ENCODE measurements at regions not wholly inside any gene's neighbourhood (a gene's known extent, or its start where the extent isn't known, plus 50 kb on each side); places are given as distances from the start of the nearest gene placed in this dataset.
"Not testable (repeated sequence)": the region's sequence is repeated elsewhere in the genome, so short reads cannot be mapped to it uniquely, and the experiment has no call there.

DNA sequence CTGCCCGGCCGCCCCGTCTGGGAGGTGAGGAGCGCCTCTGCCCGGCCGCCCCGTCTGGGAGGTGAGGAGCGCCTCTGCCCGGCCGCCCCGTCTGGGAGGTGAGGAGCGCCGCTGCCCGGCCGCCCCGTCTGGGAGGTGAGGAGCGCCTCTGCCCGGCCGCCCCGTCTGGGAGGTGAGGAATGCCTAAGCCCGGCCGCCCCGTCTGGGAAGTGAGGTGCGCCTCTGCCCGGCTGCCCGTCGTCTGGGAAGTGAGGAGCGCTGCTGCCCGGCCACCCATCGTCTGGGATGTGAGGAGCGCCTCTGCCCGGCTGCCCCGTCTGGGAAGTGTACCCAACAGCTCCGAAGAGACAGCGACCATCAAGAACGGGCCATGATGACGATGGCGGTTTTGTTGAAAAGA lies 136.6 kb upstream of the PROKR2 start:
- not testable (repeated sequence) for DNase-seq (ENCODE audit: low read depth in 2 of 2)

DNA sequence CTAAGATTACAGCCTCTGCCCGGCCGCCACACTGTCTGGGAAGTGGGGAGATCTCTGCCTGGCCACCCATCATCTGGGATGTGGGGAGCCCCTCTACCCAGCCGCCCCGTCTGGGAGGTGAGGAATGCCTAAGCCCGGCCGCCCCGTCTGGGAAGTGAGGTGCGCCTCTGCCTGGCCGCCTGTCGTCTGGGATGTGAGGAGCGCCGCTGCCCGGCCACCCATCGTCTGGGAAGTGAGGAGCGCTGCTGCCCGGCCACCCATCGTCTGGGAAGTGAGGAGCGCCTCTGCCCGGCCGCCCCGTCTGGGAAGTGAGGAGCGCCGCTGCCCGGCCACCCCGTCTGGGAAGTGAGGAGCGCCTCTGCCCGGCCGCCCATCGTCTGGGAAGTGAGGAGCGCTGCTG lies 135.9 kb upstream of the PROKR2 start:
- DNase-seq (ENCODE audit: low read depth in 2 of 2) = not testable (repeated sequence)

DNA sequence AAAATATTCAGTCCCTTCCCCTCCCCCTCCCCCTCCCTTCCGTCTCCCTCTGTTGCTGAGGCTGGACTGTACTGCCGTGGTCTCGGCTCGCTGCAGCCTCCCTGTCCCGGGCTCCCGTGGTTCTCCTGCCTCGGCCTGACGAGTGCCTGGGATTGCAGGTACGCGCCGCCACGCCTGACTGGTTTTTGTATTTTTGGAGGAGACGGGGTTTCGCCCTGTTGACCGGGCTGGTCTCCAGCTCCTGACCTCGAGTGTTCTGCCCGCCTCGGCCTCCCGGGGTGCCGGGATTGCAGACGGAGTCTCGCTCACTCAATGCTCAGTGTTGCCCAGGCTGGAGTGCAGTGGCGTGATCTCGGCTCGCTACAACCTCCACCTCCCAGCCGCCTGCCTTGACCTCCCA lies 135.5 kb upstream of the PROKR2 start:
- not testable (repeated sequence) for DNase-seq (ENCODE audit: low read depth in 2 of 2)

DNA sequence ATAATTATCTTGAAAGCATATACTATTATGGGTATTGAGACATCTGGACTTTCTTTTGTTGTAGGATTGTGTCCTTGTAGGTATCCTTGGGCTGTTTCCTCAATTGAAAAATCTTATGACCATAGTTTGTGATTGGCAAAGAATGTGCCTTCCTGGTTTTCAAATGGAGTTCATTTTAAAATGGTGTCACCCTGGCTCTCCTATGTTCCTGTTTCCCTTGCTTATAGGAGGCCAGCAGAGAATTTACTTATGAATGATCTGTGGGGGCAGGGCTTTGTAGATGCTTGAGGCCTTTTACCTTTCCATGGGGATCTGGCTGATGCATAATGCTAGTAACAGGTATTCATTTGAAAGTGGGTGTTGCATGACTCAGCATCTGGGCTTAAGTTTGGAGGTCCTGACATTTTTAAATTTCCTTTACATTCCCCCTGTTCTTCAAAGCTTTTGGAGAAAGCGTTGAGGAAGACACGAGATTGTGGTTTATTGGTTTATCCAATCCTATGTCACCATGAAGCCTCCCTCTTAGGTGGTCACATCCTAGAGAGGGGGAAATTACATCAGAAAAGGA lies 135.0 kb upstream of the PROKR2 start:
- DNase-seq (ENCODE audit: low read depth in 2 of 2) = no peak

DNA sequence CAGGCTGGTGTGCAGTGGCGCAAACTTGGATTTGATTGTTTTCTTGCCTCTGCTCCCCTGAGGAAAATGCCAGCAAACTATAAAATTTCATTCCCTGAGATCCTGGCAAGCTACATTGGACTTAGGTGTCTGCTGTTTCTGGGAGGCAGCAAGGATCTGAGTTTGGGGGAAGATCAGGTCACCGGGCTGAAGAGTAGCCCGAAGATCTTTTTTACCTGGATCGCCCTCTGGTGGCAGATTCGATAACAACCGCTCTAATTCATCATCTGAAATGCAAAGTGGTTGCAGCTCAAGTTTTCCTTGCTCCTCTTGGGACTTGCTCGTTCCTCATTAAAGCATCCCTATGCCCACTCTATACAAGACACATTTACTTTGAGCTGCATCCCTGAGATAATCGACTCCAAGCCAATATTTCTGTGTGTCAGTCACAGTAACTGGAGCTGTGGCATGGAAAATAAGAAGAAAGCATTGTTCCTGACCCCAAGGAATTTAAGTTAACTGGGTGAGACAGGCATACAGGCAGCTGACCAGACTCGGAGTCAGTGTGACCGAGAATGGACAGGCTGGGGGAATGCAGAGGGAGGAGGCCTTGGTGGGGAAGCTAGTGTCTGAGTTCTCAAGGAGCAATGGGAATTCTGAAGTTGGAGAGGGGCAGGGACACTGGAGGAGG lies 131.8 kb upstream of the PROKR2 start:
- DNase-seq (ENCODE audit: low read depth in 2 of 2) = peak in 1 of 2 donors; percentile 32

DNA sequence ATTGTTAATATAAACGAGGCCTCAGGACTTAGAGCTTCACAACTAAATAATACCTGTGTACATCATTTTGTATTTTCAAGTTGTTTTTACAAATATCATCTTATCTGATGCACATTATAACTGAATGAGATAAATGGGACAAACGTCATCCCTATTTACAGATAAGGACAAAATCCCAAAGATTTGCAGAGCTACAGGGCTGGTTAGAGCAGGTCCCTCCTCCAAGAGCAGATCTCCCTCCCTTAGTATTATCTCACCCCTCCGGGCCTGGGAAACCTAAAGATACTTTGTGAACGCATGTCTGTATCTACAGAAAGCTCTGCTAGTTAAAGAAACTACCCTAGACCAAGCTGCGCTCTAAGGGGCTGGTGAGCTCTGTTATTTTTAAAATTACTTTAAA lies 130.4 kb upstream of the PROKR2 start:
- DNase-seq (ENCODE audit: low read depth in 2 of 2) = no peak

DNA sequence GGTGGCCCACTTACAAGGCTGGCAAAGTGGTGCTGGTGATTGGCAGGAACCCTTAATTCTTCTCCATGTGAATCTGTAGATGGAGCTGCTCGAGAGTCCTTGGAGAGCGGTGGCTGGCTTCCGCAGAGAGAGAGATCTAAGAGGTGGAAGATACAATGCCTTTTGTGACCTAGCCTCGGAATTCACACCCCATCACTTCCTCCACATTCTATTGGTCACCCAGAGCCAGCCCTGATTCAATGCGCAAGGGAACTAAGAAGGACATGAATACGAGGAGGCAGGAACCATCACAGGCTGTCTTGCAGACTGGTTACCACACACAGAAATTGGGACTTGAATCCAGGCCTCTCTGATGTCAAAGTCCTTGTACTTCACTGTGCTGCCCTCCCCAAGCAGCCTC lies 128.9 kb upstream of the PROKR2 start:
- DNase-seq (ENCODE audit: low read depth in 2 of 2) = no peak

DNA sequence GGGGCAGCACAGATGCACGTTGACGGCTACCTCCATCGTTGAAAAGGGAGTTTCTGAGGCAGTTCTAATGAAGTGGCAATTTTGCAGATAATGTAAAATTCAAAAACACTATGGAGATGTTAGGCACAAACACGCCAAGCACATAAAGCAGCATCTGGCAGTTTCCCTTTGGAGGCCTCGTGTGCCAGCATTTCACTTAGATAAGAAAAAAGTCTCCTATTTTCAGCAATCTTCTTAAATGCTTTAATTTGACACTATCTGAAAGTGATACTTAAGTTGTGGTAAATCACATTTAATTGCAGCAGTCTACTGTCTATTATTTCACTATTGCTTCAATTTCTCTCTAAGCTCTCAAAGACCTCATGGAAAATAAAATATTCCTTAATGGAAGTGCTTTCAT lies 125.3 kb upstream of the PROKR2 start:
- DNase-seq (ENCODE audit: low read depth in 2 of 2) = no peak

DNA sequence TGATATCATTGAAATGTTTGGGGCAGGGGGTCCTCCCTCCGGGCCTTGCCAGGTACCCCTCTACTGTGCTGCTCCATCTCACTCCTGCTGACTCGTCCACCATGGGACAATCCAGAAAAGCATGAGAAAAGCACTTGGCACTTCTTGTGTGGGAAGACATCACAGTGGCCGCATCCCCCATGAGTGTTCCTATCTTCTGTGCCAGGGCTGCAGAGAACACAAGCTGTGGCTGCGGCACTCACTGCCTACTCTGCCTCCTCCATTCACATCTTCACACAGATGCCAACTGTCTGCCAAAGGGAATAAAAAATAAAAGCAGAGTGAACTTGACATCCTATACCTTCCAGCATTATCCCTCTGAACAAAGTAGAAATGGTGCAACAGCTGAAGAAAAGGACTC lies 117.4 kb upstream of the PROKR2 start:
- no peak for DNase-seq (ENCODE audit: low read depth in 2 of 2)

DNA sequence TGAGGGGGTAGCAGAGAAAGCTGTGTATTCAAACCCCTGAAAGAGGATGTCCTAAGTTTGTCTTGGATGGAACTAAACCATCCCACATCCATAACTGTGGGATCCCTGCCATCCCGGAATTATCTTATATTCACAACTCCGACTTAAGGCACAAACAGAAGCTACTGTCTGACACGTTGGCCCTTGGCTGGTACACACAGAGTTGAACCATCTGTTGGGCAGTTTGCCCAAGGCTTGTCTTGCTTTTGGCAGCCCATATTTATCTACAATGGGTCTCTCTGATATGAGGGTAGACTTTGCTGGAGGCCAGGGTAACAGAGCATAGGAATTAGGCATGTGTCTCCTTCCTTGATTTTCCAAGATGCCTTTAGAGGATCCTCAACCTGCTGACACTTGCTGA lies 116.6 kb upstream of the PROKR2 start:
- no peak for DNase-seq (ENCODE audit: low read depth in 2 of 2)

DNA sequence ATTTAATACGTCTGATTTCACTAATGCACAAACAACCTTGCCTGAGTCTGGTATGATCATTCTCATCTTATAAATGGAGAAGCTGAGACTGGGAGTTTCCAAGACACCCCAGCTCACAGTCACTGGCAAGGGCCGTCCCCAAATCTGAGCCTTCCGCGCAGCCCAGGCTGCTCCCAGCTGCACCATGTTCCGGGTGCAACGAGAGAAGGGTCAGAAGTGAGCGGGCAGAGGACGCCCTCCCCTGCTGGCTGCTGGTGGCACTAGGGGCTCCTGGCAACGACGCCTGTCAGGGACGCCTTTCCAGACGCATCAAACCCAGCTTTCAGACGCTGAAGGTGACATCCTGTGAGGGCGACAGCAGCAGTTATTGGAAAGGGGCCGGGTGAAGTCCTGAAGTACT lies 115.3 kb upstream of the PROKR2 start:
- no peak for DNase-seq (ENCODE audit: low read depth in 2 of 2)

DNA sequence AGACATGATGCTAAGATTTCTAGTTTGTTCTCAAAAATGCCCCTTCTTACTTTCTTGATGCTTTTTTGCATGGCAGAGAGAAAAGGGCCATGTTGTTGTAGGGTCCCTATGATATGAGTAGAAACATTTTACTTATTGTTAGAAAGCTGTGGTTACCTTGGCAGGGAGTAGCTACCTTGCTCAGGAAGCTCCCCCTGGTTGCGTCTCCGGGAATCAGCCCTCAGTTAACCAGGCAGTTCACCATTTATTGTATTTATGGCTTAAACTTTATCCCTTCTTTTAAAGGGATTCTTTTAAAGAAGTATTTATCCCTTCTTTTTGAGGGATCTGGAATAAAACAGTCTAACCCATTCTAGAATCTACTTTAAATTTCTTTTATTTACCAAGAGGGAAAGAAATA lies 113.9 kb upstream of the PROKR2 start:
- no peak for DNase-seq (ENCODE audit: low read depth in 2 of 2)

DNA sequence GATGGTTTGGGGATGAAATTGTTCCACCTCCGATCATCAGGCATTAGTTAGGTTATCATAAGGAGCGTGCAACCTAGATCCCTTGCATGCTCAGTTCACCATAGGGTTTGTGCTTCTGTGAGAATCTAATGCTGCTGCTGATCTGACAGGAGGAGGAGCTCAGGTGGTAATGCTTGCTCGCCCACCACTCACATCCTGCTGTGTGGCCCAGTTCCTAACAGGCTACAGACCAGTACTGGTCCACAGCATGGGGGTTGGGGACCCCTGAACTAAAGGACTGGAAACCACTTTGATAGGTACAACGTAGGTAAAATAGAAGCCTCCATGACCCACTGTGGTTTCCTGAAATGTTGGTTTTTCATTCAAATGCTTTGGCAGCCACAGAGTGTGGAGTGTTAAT lies 109.3 kb upstream of the PROKR2 start:
- no peak for DNase-seq (ENCODE audit: low read depth in 2 of 2)

DNA sequence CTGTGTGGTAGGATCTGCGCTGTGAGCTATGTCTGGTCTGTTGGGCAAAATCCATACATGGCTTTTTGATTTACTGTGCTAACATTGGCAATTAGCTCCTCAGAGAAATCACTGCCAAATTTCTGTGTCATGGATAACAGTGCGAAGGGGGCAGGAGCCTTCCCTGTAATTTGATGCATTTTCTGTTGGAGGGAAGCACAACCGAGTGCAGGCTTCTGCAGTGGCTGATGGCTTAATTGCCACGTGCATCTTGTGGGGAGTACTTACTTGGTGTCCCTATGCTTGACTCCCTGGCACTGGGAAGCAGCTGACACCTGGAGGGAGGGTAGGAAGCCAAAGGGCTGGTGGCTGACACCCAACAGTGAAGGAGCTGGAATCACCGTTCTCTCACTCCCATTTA lies 99.3 kb upstream of the PROKR2 start:
- no peak for DNase-seq (ENCODE audit: low read depth in 2 of 2)

DNA sequence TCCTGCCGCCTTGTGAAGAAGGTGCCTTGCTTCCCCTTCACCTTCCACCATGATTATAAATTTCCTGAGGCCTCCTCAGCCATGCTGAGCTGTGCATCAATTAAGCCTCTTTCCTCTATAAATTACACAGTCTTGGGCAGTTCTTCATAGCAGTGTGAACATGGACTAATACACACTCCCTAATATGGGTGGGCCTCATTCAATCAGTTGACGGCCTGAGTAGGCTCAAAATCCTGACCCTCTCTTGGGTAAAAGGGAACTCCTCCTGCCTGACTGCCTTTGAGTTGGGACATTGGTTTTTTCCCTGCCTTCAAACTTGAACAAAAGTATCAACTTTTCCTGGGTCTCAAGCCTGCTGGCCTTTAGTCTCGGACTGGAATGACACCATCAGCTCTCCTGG lies 96.6 kb upstream of the PROKR2 start:
- DNase-seq (ENCODE audit: low read depth in 2 of 2) = no peak

DNA sequence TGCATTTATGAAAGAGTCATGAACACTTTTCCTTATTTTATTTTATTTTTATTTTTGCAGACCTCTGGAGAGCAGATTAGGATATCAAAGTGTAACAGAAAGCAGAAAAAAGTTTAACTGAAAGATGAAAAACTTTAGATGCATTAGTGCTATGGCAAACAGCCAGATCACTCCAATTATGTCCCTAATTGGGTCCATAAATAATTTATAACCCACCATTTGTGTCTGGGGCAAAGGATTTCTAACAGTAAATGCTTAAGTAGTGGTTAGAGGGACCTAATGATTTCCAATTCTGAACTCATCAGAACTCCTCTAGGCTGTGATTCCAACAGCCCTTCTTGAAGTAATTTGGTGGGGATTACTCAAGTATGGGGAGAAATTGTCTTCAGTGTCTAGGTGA lies 93.7 kb upstream of the PROKR2 start:
- no peak for DNase-seq (ENCODE audit: low read depth in 2 of 2)

DNA sequence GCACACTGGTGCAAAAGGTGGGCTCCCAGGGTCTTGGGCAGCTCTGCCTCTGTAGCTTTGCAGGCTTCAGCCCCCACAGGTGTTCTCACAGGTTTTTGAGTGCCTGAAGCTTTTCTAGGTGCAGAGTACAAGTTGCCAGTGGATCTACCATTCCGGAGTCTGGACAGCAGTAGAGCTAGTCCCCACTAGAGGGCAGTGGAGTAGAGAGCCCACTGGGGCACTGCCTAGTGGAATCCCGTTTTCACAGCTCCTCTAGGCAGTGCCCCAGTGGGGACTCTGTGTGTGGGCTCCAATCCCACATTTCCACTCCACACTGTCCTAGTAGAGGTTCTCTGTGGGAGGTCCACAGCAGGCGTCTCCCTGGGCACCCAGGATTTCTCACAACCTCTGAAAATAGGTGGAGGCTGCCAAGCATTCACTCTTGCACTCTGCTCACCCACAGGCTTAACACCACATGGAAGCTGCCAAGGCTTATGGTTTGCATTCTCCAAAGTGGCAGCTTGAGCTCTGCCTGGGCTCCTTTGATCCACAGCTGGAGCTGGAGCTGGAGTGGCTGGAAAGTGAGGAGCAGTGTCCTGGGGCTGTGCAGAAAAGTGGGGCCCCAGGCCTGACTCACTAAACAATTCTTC lies 86.3 kb upstream of the PROKR2 start:
- DNase-seq (ENCODE audit: low read depth in 2 of 2) = peak; percentile 4 to 7

DNA sequence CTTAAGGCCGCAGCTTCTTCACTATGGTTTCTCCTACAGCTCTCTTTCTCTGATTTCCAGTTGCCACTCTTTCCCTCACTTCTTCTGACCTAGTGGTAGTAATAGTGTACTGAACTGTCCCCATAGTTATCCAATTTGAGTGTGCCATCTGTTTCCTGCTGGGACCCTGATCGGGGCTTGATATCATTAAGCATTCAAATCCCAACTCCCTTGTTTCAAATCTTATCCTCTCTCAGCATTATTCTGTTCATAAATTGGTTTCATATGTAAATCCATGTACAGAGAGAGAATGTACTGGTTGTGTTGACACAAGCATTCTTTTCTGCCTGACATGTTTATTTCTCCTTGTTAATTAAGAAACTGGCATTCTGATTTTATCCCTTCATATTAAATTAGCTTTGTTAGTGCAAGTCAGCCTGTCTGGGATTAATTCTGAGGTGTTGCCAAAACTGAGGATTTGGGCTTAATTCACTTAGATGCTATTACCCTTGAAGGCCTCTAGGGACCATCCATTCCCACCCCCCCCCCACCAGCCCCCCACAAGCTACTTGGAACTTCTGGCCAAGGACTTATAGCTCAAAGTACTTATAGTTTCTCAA lies 84.6 kb upstream of the PROKR2 start:
- DNase-seq (ENCODE audit: low read depth in 2 of 2) = no peak

DNA sequence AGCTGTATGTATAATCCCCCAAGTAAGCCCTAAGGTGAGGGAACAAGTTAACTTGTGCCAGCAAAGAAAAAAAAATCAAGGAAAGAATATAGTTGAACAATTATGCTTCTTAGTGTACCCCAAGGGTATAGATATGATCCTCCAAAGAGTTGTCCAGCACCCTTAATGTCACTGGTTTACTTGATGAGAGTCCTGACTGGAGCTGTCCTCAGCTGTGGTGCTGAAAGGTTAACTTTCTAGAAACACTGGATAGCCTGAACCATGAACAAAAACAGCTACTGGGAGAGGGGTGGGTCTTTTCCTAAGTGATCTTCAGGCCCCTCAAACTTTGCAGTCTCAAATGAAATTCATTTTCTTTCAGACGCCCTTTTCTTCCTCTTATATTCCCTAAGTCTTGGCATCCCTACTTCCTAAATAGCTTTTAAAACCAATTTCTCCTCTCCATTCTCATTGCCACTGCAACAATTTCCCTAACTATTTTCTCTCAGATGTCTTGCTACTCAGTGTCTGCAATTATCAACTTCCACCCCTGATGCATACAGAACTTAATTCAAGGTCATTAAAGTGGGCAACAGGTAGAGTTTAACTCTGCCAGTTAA lies 83.5 kb upstream of the PROKR2 start:
- DNase-seq (ENCODE audit: low read depth in 2 of 2) = no peak

DNA sequence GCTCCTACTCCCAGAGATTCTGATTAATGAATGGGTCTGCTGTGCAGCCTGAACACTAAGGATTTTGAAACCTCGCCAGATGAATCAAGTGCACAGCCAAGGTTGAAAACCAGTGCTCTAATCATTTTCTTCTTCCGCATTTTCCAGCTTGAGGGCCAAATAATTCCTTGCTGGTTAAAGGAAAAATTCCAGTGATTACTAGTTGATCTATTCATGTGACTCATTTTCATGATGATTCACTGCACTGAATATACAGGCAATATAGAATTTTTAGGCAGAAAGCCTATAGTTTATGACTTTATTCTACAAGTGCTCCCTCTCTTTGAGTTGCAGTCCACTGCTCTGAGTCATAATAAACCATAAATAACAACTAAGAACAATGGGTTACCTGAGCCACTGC lies 80.6 kb upstream of the PROKR2 start:
- no peak for DNase-seq (ENCODE audit: low read depth in 2 of 2)

DNA sequence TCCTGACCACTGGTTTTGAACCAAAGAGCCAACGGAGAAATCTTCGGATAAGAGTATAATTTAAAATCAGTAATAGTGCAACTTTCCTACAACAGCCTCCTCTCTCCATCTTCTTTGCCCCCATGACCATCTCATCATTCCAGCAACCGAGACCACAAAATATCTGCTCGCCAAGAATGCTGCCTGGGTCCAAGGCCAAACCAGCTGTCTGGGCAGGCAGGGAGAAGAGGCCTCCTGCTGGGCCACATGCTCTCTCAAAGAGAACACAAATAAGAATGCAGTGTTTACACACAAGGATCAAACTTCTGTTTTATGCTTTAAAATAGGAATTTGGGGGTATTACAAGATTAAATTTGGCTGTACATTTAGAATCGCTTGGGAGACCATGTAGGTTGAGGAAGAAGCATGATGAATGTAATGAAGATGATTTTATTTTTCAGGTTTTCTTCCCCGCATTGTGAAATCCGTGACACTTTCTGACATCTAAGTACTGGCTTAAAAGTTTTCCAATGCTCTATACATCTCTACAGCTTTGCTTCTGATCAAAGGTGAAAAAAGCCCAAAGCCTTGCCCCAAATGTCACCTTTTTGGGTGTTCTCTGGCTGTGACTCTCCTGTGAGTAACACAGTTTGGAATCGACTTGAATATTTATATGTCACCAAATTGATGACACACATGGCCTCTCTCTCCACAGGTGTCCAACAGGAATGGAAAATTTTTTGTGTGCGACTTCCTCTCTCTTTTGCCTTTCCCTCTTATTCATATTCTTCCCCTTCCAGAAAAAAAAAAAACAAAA lies 79.4 kb upstream of the PROKR2 start:
- no peak for DNase-seq (ENCODE audit: low read depth in 2 of 2)
